Ishikawa (cell line): ENCODE measurements at regions not wholly inside any gene's neighbourhood (a gene's known extent, or its start where the extent isn't known, plus 50 kb on each side); places are given as distances from the start of the nearest gene placed in this dataset.

Source experiments
- CEBPB ChIP-seq: IDR thresholded peaks from 2 replicates; pipeline ENCODE4 v1.6.1; 2012
- CREB1 ChIP-seq: IDR thresholded peaks from 2 replicates; pipeline ENCODE4 v1.6.1; 2012; ENCODE audit warnings: low read depth
- EGR1 ChIP-seq: IDR thresholded peaks from 2 replicates; pipeline ENCODE4 v1.6.1; 2012
- EP300 ChIP-seq: IDR thresholded peaks from 2 replicates; pipeline ENCODE4 v1.6.1; 2012; ENCODE audit warnings: borderline replicate concordance
- MAX ChIP-seq: IDR thresholded peaks from 2 replicates; pipeline ENCODE4 v1.6.1; 2012
- NFIC ChIP-seq: IDR thresholded peaks from 2 replicates; pipeline ENCODE4 v1.6.1; 2012
- RAD21 ChIP-seq: IDR thresholded peaks from 2 replicates; pipeline ENCODE4 v1.6.1; 2012; ENCODE audit warnings: low read depth
- REST ChIP-seq: IDR thresholded peaks from 2 replicates; pipeline ENCODE4 v1.6.1; 2012; ENCODE audit warnings: low read depth, mild to moderate bottlenecking
- TAF1 ChIP-seq: IDR thresholded peaks from 2 replicates; pipeline ENCODE4 v1.6.1; 2012; ENCODE audit warnings: low read depth, mild to moderate bottlenecking
- TCF12 ChIP-seq: IDR thresholded peaks from 2 replicates; pipeline ENCODE4 v1.6.1; 2012; ENCODE audit warnings: low read depth
- TEAD4 ChIP-seq: IDR thresholded peaks from 2 replicates; pipeline ENCODE4 v1.6.1; 2012
- YY1 ChIP-seq: IDR thresholded peaks from 2 replicates; pipeline ENCODE4 v1.6.1; 2012; ENCODE audit warnings: low read depth
- ZBTB7A ChIP-seq: IDR thresholded peaks from 2 replicates; pipeline ENCODE4 v1.6.1; 2012; ENCODE audit warnings: low read depth

GRCh38 chr9:22622815-22623214 lies 176.2 kb downstream of the DMRTA1 start:
- TF ChIP-seq TCF12 (no peak), EP300 (no peak), MAX (no peak), CREB1 (no peak), NFIC (no peak), REST (no peak), ZBTB7A (no peak), TEAD4 (no peak), YY1 (no peak), CEBPB (no peak), TAF1 (no peak), EGR1 (no peak), RAD21 (no peak)
